HT-29 (cell line): ENCODE measurements at regions not wholly inside any gene's neighbourhood (a gene's known extent, or its start where the extent isn't known, plus 50 kb on each side); places are given as distances from the start of the nearest gene placed in this dataset.
"Not testable (repeated sequence)": the region's sequence is repeated elsewhere in the genome, so short reads cannot be mapped to it uniquely, and the experiment has no call there.

Experiments used
- DNase-seq: peaks from one replicate; pipeline ENCODE4 v3.0.0-alpha.2; 2015; ENCODE audit warnings: low spot score

- DNase-seq = no peak
These were observed 175.6 kb downstream of the TMEM161B start for GRCh38 chr5:88092958-88093605.

GRCh38 chr5:88092358-88092757 lies 176.3 kb downstream of the TMEM161B start:
- no peak for DNase-seq

GRCh38 chr5:88090506-88090905 lies 178.1 kb downstream of the TMEM161B start:
- no peak for DNase-seq

- no peak for DNase-seq
These were observed 178.8 kb downstream of the TMEM161B start for GRCh38 chr5:88089719-88090390.

- DNase-seq = no peak
These were observed 183.2 kb downstream of the TMEM161B start for GRCh38 chr5:88085462-88085861.

GRCh38 chr5:88081877-88082276 lies 186.8 kb downstream of the TMEM161B start:
- DNase-seq = no peak

- DNase-seq = no peak
These were observed 204.8 kb downstream of the TMEM161B start for GRCh38 chr5:88063813-88064212.

GRCh38 chr5:88060194-88060593 lies 208.5 kb downstream of the TMEM161B start:
- DNase-seq = no peak

- no peak for DNase-seq
These were observed 210.0 kb downstream of the TMEM161B start for GRCh38 chr5:88058625-88059024.

- not testable (repeated sequence) for DNase-seq
These were observed 216.2 kb downstream of the TMEM161B start for GRCh38 chr5:88052468-88052867.

GRCh38 chr5:88051148-88051547 lies 217.5 kb downstream of the TMEM161B start:
- no peak for DNase-seq

- no peak for DNase-seq
These were observed 218.9 kb downstream of the TMEM161B start for GRCh38 chr5:88049737-88050136.

- no peak for DNase-seq
These were observed 219.5 kb downstream of the TMEM161B start for GRCh38 chr5:88049156-88049555.

- no peak for DNase-seq
These were observed 222.6 kb downstream of the TMEM161B start for GRCh38 chr5:88045931-88046461.

- no peak for DNase-seq
These were observed 223.5 kb downstream of the TMEM161B start for GRCh38 chr5:88045165-88045564.

- no peak for DNase-seq
These were observed 234.1 kb downstream of the TMEM161B start for GRCh38 chr5:88034520-88034919.

GRCh38 chr5:88033191-88033590 lies 235.5 kb downstream of the TMEM161B start:
- DNase-seq = no peak

- no peak for DNase-seq
These were observed 239.6 kb downstream of the TMEM161B start for GRCh38 chr5:88029011-88029410.

- no peak for DNase-seq
These were observed 247.5 kb downstream of the TMEM161B start for GRCh38 chr5:88021141-88021540.

GRCh38 chr5:88014984-88015383 lies 253.7 kb downstream of the TMEM161B start:
- not testable (repeated sequence) for DNase-seq

GRCh38 chr5:88000877-88001276 lies 267.8 kb downstream of the TMEM161B start:
- DNase-seq = no peak

- DNase-seq = no peak
These were observed 271.0 kb downstream of the TMEM161B start for GRCh38 chr5:87997662-87998061.

- no peak for DNase-seq
These were observed 302.4 kb downstream of the TMEM161B start for GRCh38 chr5:87966213-87966612.
